Neural cell (in vitro differentiated cells): ENCODE measurements at regions not wholly inside any gene's neighbourhood (a gene's known extent, or its start where the extent isn't known, plus 50 kb on each side); places are given as distances from the start of the nearest gene placed in this dataset.

Experiments used
- H2AFZ ChIP-seq: fragments of 200-600, 300-800 bp; sonication (generic), shearing (Covaris generic); 2 replicates; pipeline ENCODE4 v1.6.0; 2014; ENCODE audit warnings: low read depth, mild to moderate bottlenecking, antibody characterized with exemption, low read length, moderate library complexity
- H3F3A ChIP-seq: fragments of 200-600 bp; shearing (Covaris generic); 2 replicates; pipeline ENCODE4 v1.6.1; 2016; ENCODE audit warnings: mild to moderate bottlenecking, moderate library complexity, mixed read lengths, antibody characterized with exemption, low read length; ENCODE audit not compliant: insufficient read depth, poor library complexity, severe bottlenecking
- H3K27ac ChIP-seq: fragments of 200-600, 300-800 bp; sonication (generic), shearing (Covaris generic); 2 replicates; pipeline ENCODE4 v1.5.1; 2014; ENCODE audit warnings: mild to moderate bottlenecking, low read length, moderate library complexity
- H3K27me3 ChIP-seq: fragments of 300-800, 200-600 bp; sonication (generic), shearing (Covaris generic); 2 replicates; pipeline ENCODE4 v1.6.0; 2014; ENCODE audit warnings: mild to moderate bottlenecking, low read depth, low read length, moderate library complexity; ENCODE audit not compliant: insufficient read depth
- H3K36me3 ChIP-seq: fragments of 300-800, 200-600 bp; sonication (generic), shearing (Covaris generic); 2 replicates; pipeline ENCODE4 v1.5.1; 2014; ENCODE audit warnings: mild to moderate bottlenecking, antibody characterized with exemption, low read length, moderate library complexity; ENCODE audit not compliant: insufficient read depth
- H3K4me2 ChIP-seq: fragments of 300-800, 200-600 bp; sonication (generic), shearing (Covaris generic); 2 replicates; pipeline ENCODE4 v1.6.0; 2014; ENCODE audit warnings: mild to moderate bottlenecking, low read length
- H3K4me3 ChIP-seq: fragments of 300-800, 200-600 bp; sonication (generic), shearing (Covaris generic); 2 replicates; pipeline ENCODE4 v1.5.1; 2014; ENCODE audit warnings: mild to moderate bottlenecking, low read length, moderate library complexity
- H3K79me2 ChIP-seq: fragments of 200-600 bp; shearing (Covaris generic); replicated peaks from 2 replicates; pipeline ENCODE4 v1.6.0; 2014; ENCODE audit warnings: mild to moderate bottlenecking, low read length, moderate library complexity; ENCODE audit not compliant: insufficient read depth
- H3K9ac ChIP-seq: fragments of 300-800, 200-600 bp; sonication (generic), shearing (Covaris generic); 2 replicates; pipeline ENCODE4 v1.6.1; 2016; ENCODE audit warnings: mild to moderate bottlenecking, low read length, mixed read lengths
- H3K9me2 ChIP-seq: fragments of 200-600 bp; shearing (Covaris generic); 2 replicates; pipeline ENCODE4 v1.6.1; 2016; ENCODE audit warnings: mild to moderate bottlenecking, low read length, mixed read lengths; ENCODE audit not compliant: insufficient read depth
- H3K9me3 ChIP-seq: fragments of 200-600, 300-800 bp; sonication (generic), shearing (Covaris generic); 2 replicates; pipeline ENCODE4 v1.6.1; 2016; ENCODE audit warnings: mild to moderate bottlenecking, mixed run types, low read length, moderate library complexity, mixed read lengths
- H4K20me1 ChIP-seq: fragments of 200-600 bp; shearing (Covaris generic); 2 replicates; pipeline ENCODE4 v1.6.1; 2016; ENCODE audit warnings: mild to moderate bottlenecking, mixed run types; ENCODE audit not compliant: insufficient read depth
- CTCF ChIP-seq: fragments of 450-650 bp; IDR thresholded peaks from 2 replicates; pipeline ENCODE4 v1.5.1; 2014; ENCODE audit warnings: antibody characterized with exemption, mild to moderate bottlenecking, moderate library complexity; ENCODE audit not compliant: poor library complexity, severe bottlenecking
- EP300 ChIP-seq: fragments of 450-650 bp; conservative IDR thresholded peaks from 2 replicates; pipeline ENCODE4 v1.6.1; 2014; ENCODE audit warnings: antibody characterized with exemption, mild to moderate bottlenecking, moderate library complexity; ENCODE audit not compliant: poor library complexity, severe bottlenecking
- EZH2 ChIP-seq: fragments of 200-600, 300-800 bp; shearing (Covaris generic), sonication (generic); IDR thresholded peaks from 2 replicates; pipeline ENCODE4 v1.6.1; 2014; ENCODE audit warnings: antibody characterized with exemption, low read length, borderline replicate concordance, mild to moderate bottlenecking; ENCODE audit not compliant: insufficient read depth, poor library complexity, severe bottlenecking
- MXI1 ChIP-seq: fragments of 450-650 bp; conservative IDR thresholded peaks from 2 replicates; pipeline ENCODE4 v1.6.1; 2014; ENCODE audit warnings: antibody characterized with exemption, mild to moderate bottlenecking; ENCODE audit not compliant: poor library complexity, severe bottlenecking
- POLR2AphosphoS5 ChIP-seq: IDR thresholded peaks from 2 replicates; pipeline ENCODE4 v1.6.1; 2012
- RAD21 ChIP-seq: fragments of 450-650 bp; conservative IDR thresholded peaks from 2 replicates; pipeline ENCODE4 v1.6.1; 2014; ENCODE audit warnings: antibody characterized with exemption, mild to moderate bottlenecking, moderate library complexity
- SMC3 ChIP-seq: fragments of 450-650 bp; conservative IDR thresholded peaks from 2 replicates; pipeline ENCODE4 v1.6.1; 2014; ENCODE audit warnings: antibody characterized with exemption, mild to moderate bottlenecking, moderate library complexity; ENCODE audit not compliant: poor library complexity
- TAF1 ChIP-seq: IDR thresholded peaks from 2 replicates; pipeline ENCODE4 v1.6.1; 2012; ENCODE audit warnings: low read depth
- TF ChIP-seq, protein P1 (sequence below): IDR thresholded peaks from 2 replicates; pipeline ENCODE4 v1.6.1; 2012; ENCODE audit warnings: borderline replicate concordance

DNA sequence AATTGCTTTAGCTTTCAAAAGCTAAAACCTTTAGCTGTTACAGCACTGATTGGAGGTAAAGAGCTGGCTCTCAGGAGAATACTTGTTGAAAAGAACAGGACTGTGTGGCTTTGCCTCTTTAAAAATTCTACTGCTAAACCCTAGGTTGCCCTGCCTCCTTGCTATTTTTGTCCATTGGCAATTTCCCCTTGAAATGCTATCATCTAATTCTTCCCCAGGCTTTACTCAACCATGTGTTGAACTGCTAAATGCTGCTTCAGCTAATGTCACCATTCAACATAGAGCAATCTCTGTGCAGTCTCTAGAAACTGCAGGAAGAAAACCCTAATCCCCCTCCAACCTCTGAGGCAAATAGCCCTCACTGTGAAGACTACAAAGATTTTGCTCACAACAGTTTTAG is 203.7 kb upstream of the ARX start:
- Histone ChIP-seq H3K36me3 (no peaks in the 10 kb centered on the region), H3K27me3 (no peaks in the 10 kb centered on the region), H4K20me1 (no peaks in the 10 kb centered on the region), H3F3A (no peaks in the 10 kb centered on the region), H2AFZ (no peak overlapping the region), H3K4me2 (no peak overlapping the region), H3K4me3 (no peak overlapping the region), H3K9ac (no peak overlapping the region), H3K9me2 (no peaks in the 10 kb centered on the region), H3K9me3 (no peaks in the 10 kb centered on the region), H3K27ac (no peak overlapping the region), H3K79me2 (no peaks in the 10 kb centered on the region)
- TF ChIP-seq SMC3 (no peak), CTCF (no peak), POLR2AphosphoS5 (no peak), TAF1 (no peak), EZH2 (no peak), MXI1 (no peak), EP300 (no peak)
- TF ChIP-seq, protein P1, sequence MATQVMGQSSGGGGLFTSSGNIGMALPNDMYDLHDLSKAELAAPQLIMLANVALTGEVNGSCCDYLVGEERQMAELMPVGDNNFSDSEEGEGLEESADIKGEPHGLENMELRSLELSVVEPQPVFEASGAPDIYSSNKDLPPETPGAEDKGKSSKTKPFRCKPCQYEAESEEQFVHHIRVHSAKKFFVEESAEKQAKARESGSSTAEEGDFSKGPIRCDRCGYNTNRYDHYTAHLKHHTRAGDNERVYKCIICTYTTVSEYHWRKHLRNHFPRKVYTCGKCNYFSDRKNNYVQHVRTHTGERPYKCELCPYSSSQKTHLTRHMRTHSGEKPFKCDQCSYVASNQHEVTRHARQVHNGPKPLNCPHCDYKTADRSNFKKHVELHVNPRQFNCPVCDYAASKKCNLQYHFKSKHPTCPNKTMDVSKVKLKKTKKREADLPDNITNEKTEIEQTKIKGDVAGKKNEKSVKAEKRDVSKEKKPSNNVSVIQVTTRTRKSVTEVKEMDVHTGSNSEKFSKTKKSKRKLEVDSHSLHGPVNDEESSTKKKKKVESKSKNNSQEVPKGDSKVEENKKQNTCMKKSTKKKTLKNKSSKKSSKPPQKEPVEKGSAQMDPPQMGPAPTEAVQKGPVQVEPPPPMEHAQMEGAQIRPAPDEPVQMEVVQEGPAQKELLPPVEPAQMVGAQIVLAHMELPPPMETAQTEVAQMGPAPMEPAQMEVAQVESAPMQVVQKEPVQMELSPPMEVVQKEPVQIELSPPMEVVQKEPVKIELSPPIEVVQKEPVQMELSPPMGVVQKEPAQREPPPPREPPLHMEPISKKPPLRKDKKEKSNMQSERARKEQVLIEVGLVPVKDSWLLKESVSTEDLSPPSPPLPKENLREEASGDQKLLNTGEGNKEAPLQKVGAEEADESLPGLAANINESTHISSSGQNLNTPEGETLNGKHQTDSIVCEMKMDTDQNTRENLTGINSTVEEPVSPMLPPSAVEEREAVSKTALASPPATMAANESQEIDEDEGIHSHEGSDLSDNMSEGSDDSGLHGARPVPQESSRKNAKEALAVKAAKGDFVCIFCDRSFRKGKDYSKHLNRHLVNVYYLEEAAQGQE: no peak

- Histone ChIP-seq H3K27me3 (no peaks in the 10 kb centered on the region), H3K27ac (no peak overlapping the region), H3K4me3 (no peak overlapping the region), H3K36me3 (no peaks in the 10 kb centered on the region), H3K9ac (no peak overlapping the region), H3K79me2 (no peaks in the 10 kb centered on the region), H3K4me2 (no peak overlapping the region), H4K20me1 (no peaks in the 10 kb centered on the region), H3K9me2 (no peaks in the 10 kb centered on the region), H3F3A (no peaks in the 10 kb centered on the region), H3K9me3 (no peaks in the 10 kb centered on the region), H2AFZ (no peak overlapping the region)
- TF ChIP-seq TAF1 (no peak), MXI1 (no peak), RAD21 (no peak), EP300 (no peak), EZH2 (no peak), POLR2AphosphoS5 (no peak), SMC3 (no peak), CTCF (no peak)
- TF ChIP-seq, protein P1: no peak
Observed at GRCh38 chrX:25213611-25214010, 197.8 kb upstream of the ARX start.
